ENCODE measurements at regions not wholly inside any gene's neighbourhood (a gene's known extent, or its start where the extent isn't known, plus 50 kb on each side); places are given as distances from the start of the nearest gene placed in this dataset.

DNA sequence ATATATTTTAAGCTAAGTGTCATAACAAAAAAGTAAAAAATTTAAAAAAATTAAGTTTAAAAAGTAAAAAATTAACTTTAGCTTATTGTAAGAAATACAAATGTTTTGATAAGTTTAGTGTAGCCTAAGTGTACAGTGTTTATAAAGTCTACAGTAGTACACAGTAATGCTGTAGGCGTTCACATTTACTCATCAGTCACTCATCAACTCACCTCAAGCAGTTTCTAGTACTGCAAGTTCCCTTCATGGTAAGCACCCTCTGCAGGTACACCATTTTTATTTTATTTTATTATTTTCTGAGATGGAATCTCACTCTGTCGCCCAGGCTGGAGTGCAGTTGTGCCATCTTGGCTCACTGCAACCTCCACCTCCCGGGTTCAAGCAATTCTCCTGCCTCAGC is 316.0 kb downstream of the FGFR2 start:
- no peak for DNase-seq (ENCODE audit: low read depth)
- TF ChIP-seq, protein P1, sequence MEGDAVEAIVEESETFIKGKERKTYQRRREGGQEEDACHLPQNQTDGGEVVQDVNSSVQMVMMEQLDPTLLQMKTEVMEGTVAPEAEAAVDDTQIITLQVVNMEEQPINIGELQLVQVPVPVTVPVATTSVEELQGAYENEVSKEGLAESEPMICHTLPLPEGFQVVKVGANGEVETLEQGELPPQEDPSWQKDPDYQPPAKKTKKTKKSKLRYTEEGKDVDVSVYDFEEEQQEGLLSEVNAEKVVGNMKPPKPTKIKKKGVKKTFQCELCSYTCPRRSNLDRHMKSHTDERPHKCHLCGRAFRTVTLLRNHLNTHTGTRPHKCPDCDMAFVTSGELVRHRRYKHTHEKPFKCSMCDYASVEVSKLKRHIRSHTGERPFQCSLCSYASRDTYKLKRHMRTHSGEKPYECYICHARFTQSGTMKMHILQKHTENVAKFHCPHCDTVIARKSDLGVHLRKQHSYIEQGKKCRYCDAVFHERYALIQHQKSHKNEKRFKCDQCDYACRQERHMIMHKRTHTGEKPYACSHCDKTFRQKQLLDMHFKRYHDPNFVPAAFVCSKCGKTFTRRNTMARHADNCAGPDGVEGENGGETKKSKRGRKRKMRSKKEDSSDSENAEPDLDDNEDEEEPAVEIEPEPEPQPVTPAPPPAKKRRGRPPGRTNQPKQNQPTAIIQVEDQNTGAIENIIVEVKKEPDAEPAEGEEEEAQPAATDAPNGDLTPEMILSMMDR (IDR thresholded peaks at IDR 0.05; ENCODE audit: control insufficient read depth, insufficient read depth, low read depth, low read length, missing control alignments): no peak
- no peak overlapping the region for H3K4me3 ChIP-seq (ENCODE audit: control insufficient read depth, low read depth, low read length)

DNA sequence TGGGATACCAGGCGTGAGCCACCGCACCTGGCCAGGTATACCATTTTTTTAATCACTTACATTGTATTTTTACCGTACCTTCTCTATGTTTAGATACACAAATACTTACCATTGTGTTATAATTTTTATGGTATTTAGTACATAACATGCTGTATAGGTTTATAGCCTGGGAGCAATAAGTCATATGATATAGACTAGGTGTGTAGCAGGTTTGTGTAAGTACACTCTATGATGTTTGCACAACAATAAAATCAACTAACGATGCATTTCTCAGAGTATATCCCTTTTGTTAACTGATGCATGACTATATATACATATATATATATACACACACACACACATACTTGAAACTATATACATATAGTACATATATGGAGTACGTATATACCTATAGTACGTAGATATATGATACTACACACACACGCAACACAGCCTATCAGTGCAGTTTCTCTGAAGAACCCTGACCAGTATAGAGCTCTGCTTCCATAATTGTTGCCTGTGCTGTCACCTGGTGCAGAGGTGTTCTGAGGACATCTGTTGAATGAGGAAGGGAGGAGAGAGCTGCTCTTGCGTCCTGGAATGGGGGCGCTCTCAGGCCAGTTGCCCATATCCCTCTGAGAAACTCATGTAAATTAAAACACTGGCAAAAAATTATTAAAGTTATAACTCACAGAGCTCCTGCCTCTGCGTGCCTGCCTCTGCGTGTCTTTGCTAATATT is 315.3 kb downstream of the FGFR2 start:
- TF ChIP-seq, protein P1 (IDR thresholded peaks at IDR 0.05; ENCODE audit: control insufficient read depth, insufficient read depth, low read depth, low read length, missing control alignments): no peak
- H3K4me3 ChIP-seq (ENCODE audit: control insufficient read depth, low read depth, low read length): no peak overlapping the region
- DNase-seq (ENCODE audit: low read depth): no peak

DNA sequence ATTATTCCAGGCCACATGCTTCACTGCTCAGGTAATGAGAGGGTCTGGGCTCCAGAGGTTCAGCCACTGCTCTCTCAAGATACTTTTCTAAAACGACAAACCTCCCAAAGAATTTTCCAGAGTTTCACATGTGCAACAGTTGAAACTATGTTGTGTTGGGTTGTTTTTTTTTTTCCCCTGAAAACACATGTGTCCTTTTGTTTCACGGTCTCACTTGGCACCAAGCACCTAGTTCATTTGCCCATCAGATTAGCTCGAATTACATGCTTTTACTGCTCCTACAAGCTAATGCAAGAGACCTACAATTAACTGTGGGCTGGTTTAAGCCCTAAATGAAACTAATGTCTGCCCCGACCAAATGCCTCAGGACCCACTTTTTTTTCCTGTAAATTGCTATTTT is 313.3 kb downstream of the FGFR2 start:
- no peak for DNase-seq (ENCODE audit: low read depth)
- TF ChIP-seq, protein P1 (IDR thresholded peaks at IDR 0.05; ENCODE audit: control insufficient read depth, insufficient read depth, low read depth, low read length, missing control alignments): no peak
- no peak overlapping the region for H3K4me3 ChIP-seq (ENCODE audit: control insufficient read depth, low read depth, low read length)

DNA sequence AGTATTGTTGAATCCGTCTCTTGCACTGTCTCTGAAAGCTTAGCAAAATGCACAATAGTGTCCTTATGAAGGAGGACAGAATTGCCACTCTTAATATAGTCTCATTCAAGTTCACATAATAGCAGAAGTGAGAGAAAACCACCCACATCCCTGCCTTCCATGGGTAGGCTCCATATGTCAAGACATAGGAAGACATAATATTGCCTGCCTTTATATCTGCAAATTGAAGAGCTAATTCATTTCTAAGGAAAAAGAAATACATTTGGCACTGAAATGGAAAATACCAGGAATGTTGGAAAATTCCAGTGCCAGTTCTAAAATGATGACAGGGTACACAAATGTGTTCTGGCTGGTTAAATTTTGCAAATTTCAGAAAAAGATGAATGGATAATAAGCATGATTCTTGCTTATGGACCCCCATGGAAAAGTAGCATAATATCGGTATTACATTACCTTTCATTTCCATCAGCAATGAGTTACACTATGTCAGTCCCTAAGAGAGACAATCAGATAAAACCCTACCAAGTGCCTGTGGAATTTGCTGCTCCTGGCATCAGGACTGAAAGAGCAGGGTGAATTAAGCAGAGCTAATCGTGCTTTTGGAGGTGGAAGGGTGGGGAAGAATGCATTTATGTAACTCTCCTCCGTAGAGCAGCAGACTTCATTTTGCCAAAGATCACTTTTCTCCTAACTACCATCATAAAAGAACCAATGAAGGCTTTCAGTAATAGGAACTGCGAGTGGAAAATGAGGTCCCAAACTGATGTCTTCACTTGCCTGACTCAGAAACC is 312.6 kb downstream of the FGFR2 start:
- DNase-seq (ENCODE audit: low read depth): no peak
- TF ChIP-seq, protein P1 (IDR thresholded peaks at IDR 0.05; ENCODE audit: control insufficient read depth, insufficient read depth, low read depth, low read length, missing control alignments): no peak
- no peak overlapping the region for H3K4me3 ChIP-seq (ENCODE audit: control insufficient read depth, low read depth, low read length)

DNA sequence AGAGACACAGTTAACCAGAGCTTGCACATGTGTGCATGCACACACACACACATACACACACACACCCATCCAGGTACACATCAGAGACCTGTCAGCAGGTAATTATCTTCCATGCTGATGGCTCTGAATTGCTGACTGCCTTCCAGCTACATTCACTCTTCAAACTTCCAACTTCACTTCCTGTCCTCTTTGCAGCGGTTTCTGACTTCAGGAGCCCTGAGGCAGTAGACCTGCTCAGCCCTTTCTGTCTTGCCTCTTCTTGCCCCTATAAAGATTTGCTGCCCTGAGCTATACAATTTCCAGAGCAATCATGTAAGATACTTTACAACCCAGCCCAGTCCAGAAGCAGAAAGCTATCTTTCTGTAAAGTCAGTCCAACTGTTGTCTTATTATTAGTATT is 310.2 kb downstream of the FGFR2 start:
- no peak for DNase-seq (ENCODE audit: low read depth)
- no peak overlapping the region for H3K4me3 ChIP-seq (ENCODE audit: control insufficient read depth, low read depth, low read length)
- TF ChIP-seq, protein P1 (IDR thresholded peaks at IDR 0.05; ENCODE audit: control insufficient read depth, insufficient read depth, low read depth, low read length, missing control alignments): no peak

DNA sequence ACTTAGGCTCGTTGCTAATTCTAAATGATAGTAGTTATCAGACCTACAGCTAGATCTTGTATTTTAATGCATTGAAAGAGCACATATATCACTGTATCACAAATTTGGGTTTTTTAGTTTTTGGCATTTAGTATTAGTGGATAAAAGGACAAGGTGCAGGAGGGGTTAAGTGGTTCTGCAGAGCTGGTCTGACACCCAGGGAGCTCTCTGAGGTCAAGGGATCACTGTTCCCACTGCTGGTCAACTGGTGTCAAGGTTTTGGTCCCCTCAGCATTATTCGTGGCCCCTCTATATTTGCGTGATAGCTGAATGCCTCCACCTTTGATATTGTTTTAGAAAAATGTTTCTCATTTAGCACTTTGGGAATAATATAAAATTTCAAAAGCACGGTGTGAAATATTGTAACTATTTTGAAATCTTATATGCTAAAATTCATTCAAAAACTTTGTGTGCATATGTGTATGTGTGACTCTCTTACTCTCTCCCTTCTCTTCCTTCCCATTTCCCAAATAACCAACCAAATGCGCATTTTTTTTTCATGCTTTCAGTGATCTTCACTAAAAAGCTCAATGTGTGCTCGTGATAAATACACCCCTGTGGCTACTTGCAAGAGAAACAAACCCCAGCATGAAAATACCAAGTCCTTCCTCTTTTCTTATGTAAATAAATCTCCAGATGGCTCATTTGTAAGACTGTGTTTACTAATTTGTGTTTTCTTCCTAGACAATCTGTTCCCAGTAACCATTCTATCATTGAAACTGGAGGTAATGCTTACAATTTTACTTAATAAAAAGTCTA is 309.2 kb downstream of the FGFR2 start:
- H3K4me3 ChIP-seq (ENCODE audit: control insufficient read depth, low read depth, low read length): no peak overlapping the region
- DNase-seq (ENCODE audit: low read depth): no peak
- TF ChIP-seq, protein P1 (IDR thresholded peaks at IDR 0.05; ENCODE audit: control insufficient read depth, insufficient read depth, low read depth, low read length, missing control alignments): no peak

Measured in AG09309 (cell line).